ENCODE measurements at regions not wholly inside any gene's neighbourhood (a gene's known extent, or its start where the extent isn't known, plus 50 kb on each side); places are given as distances from the start of the nearest gene placed in this dataset.

DNA sequence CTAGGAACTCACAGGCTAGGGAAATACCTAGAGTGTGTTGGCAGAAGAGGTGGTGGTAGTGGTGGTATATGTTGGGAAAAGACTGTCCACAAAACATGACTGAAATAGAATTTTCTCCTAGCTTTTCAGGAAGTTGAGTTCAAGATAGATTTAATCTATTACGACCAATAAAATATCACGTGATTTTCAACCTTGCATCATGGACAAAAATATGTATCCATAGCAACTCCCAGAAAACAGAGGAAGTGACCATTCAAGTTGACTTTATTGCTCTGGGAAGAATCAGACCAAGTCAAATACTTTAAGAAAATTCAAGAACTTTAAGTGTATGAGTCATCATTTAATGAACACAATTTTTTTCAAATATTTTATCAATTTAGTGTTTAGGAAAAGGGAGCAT, 347.0 kb upstream of the ZNF385D start:
- no peak overlapping the region for H3K4me3 ChIP-seq (ENCODE audit: low read length)
- no peak for DNase-seq (ENCODE audit: low read depth)
- TF ChIP-seq, protein P1, sequence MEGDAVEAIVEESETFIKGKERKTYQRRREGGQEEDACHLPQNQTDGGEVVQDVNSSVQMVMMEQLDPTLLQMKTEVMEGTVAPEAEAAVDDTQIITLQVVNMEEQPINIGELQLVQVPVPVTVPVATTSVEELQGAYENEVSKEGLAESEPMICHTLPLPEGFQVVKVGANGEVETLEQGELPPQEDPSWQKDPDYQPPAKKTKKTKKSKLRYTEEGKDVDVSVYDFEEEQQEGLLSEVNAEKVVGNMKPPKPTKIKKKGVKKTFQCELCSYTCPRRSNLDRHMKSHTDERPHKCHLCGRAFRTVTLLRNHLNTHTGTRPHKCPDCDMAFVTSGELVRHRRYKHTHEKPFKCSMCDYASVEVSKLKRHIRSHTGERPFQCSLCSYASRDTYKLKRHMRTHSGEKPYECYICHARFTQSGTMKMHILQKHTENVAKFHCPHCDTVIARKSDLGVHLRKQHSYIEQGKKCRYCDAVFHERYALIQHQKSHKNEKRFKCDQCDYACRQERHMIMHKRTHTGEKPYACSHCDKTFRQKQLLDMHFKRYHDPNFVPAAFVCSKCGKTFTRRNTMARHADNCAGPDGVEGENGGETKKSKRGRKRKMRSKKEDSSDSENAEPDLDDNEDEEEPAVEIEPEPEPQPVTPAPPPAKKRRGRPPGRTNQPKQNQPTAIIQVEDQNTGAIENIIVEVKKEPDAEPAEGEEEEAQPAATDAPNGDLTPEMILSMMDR (conservative IDR thresholded peaks at IDR 0.05; ENCODE audit: low read depth, low read length), result no peak

DNA sequence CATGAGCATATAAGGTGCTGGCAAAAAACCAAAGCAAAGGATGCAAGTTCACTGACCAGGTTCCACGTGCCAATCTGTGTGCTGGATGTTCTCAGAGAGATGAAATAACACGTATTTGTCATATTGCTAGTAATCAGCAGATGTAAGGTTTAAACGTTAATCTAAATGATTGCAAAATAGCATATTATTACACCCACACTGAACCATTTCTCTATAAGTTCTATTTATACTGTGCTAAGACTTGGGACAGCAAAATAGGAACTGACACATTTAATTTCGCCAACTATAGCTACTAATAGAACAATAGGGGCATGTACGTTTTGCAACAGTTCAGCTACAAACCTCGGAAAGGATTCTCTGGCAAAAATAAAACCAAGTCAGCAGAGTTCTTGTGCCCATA, 350.3 kb upstream of the ZNF385D start:
- DNase-seq (ENCODE audit: low read depth), result no peak
- TF ChIP-seq, protein P1 (conservative IDR thresholded peaks at IDR 0.05; ENCODE audit: low read depth, low read length), result no peak
- H3K4me3 ChIP-seq (ENCODE audit: low read length), result no peak overlapping the region

DNA sequence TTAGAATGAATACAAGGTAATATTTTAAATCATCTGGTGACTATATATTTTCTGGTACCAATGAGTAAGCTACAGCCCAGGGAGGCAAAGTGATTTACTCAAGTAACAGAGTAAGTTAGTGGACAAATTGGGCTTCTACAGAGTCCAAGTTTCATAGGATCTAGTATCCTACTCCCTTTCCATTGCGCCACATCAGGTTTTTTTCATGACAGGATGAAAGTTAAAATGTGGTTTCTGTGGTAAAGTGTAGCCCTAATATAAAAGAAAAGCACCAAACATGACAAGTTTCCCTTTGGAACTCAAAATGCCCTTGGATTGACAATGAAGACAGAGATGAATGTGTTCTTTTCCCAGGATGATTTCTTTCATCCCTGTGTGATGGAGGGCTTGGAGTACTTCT, 350.8 kb upstream of the ZNF385D start:
- TF ChIP-seq, protein P1 (conservative IDR thresholded peaks at IDR 0.05; ENCODE audit: low read depth, low read length), result no peak
- no peak overlapping the region for H3K4me3 ChIP-seq (ENCODE audit: low read length)
- no peak for DNase-seq (ENCODE audit: low read depth)

DNA sequence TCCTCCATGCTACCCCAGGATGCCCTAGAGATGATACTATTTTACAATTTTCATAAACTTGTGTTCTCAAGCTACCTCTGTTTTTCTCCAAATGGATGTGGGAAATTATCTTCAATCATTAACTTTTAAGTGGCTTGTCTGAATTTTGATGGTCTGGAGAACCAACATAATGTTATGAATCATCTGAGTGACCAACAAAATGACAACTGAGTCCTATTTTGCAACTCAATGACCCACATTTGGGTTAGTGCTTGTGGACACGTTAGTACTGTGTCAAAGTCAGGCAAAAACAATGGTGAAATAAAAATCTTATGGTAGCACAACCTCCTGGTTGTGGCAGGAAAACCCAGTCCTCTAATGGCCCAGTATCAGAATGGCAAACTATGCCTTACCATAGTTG, 352.4 kb upstream of the ZNF385D start:
- no peak for DNase-seq (ENCODE audit: low read depth)
- no peak overlapping the region for H3K4me3 ChIP-seq (ENCODE audit: low read length)
- TF ChIP-seq, protein P1 (conservative IDR thresholded peaks at IDR 0.05; ENCODE audit: low read depth, low read length), result no peak

DNA sequence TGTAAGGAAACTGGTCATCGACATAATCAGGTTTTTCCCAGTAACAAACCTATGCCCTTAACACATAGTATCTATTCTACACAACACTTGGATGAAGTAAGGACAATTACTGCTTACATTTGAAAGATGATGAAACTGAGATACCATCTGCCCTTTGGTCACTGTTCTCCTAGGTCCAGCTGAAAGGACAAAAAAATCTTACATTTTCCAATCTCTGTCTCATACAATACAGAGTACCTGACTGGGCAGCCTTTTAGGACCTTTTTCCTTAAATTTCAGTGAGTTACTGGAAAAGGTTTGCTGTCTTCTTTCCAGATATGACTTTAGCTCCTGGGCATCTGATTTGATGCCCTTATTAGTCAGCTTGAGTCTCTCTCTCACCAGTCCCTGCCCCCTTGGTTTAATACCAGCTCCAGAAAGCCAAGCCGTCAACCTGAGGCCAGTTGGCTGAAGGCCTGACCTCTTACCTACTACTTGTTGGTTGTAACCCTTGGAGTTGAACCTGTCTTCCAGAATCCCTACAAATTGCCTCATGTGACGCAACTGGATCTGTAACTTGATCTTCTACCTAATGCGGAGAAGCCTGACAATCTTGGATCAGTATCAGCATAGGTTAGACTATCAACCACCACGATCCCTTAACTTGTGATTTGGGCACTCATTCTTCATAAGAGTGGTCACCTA, 355.3 kb upstream of the ZNF385D start:
- TF ChIP-seq, protein P1 (conservative IDR thresholded peaks at IDR 0.05; ENCODE audit: low read depth, low read length), result no peak
- H3K4me3 ChIP-seq (ENCODE audit: low read length), result no peak overlapping the region
- DNase-seq (ENCODE audit: low read depth), result no peak

DNA sequence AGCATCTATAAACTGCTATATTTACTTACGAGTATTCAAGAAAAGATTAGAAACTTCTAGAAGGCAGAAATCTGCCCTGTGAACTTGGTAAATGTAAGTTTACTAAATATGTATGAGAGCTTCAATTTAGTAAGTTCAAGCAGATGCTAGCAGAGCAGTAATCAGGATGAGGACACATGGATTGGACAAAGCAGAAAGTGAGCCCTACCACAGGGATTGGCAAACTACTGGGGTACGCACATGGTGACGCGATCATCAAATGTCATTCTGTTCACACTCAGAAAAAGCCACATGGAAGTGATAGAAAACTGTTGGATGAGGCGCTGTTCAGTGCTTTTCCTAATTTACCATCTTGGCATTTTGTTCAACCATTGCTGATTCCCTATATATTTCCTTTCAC, 360.2 kb upstream of the ZNF385D start:
- TF ChIP-seq, protein P1 (conservative IDR thresholded peaks at IDR 0.05; ENCODE audit: low read depth, low read length), result no peak
- H3K4me3 ChIP-seq (ENCODE audit: low read length), result no peak overlapping the region
- DNase-seq (ENCODE audit: low read depth), result no peak

DNA sequence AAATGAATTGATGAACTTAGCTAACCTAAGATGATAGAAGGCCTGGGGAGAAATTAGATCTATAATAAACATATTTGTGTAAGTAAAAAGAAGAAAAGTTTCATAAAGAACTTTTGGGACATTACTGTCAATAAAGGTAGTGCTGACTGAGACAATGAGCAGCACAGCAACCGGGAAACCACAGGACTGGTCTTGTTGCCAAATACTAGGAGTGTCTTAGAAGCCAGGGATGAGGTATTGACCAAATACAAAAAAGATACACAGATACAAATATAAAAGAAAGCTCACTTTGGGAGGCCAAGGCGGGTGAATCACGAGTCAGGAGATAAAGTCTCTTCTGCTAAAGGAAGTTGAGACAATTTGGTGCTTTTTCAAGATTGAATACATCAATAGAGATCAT, 362.4 kb upstream of the ZNF385D start:
- H3K4me3 ChIP-seq (ENCODE audit: low read length), result no peak overlapping the region
- DNase-seq (ENCODE audit: low read depth), result no peak
- TF ChIP-seq, protein P1 (conservative IDR thresholded peaks at IDR 0.05; ENCODE audit: low read depth, low read length), result no peak
